ENCODE measurements at regions not wholly inside any gene's neighbourhood (a gene's known extent, or its start where the extent isn't known, plus 50 kb on each side); places are given as distances from the start of the nearest gene placed in this dataset.
"Not testable (repeated sequence)": the region's sequence is repeated elsewhere in the genome, so short reads cannot be mapped to it uniquely, and the experiment has no call there.

GRCh38 chr15:81056304-81056703 lies 55.6 kb downstream of the TLNRD1 start:
- H3K4me3 ChIP-seq: no peak overlapping the region
- no peaks in the 10 kb centered on the region for H3K4me1 ChIP-seq (replicated peaks in 1 of 2)
- WGBS, 10 experiments: 63 to 100% (median 95%) methylated on average over 1 of the region's 1 CpG
- no peak for ATAC-seq (replicated peaks in 6 of 8)
- no peak overlapping the region for H3K27ac ChIP-seq
- in situ Hi-C loops (cut with MboI; ENCODE audit: low pct_unique_long_range_greater_than_20kb in 2 of 9, low sequenced_read_pairs in 9 of 9, unreplicated experiment in 9 of 9): no loop called here

GRCh38 chr15:81060470-81060869 lies 59.7 kb downstream of the TLNRD1 start:
- in situ Hi-C loops (cut with MboI; ENCODE audit: low pct_unique_long_range_greater_than_20kb in 2 of 9, low sequenced_read_pairs in 9 of 9, unreplicated experiment in 9 of 9): no loop called here
- Histone ChIP-seq H3K4me1 (replicated peaks in 1 of 2) (no peaks in the 10 kb centered on the region), H3K4me3 (no peak overlapping the region), H3K27ac (no peak overlapping the region)
- WGBS, 10 experiments: 20 to 100% (median 92%) methylated on average over 1 to 2 of the region's 2 CpGs; no CpG with 5 or more reads in 4 of the 10 experiments
- no peak for ATAC-seq (replicated peaks in 6 of 8)

GRCh38 chr15:81060907-81061306 lies 60.2 kb downstream of the TLNRD1 start:
- ATAC-seq (replicated peaks in 6 of 8): no peak
- no peak overlapping the region for H3K27ac ChIP-seq
- no peaks in the 10 kb centered on the region for H3K4me1 ChIP-seq (replicated peaks in 1 of 2)
- no peak overlapping the region for H3K4me3 ChIP-seq
- 0 to 71% (median 40%) methylated on average over 1 to 2 of the region's 2 CpGs; no CpG with 5 or more reads in 2 of the 10 experiments for WGBS, 10 experiments
- in situ Hi-C loops (cut with MboI; ENCODE audit: low pct_unique_long_range_greater_than_20kb in 2 of 9, low sequenced_read_pairs in 9 of 9, unreplicated experiment in 9 of 9): no loop called here

- peak in 3 of 8 experiments; percentile 25 to 68 (median 32) for ATAC-seq (replicated peaks in 6 of 8)
- Histone ChIP-seq H3K4me3 (no peak overlapping the region), H3K27ac (no peak overlapping the region), H3K4me1 (replicated peaks in 1 of 2) (no peaks in the 10 kb centered on the region)
- 60 to 83% (median 76%) methylated on average over 1 to 5 of the region's 5 CpGs for WGBS, 10 experiments
- in situ Hi-C loops (cut with MboI; ENCODE audit: low pct_unique_long_range_greater_than_20kb in 2 of 9, low sequenced_read_pairs in 9 of 9, unreplicated experiment in 9 of 9): no loop called here
Measured at GRCh38 chr15:81061490-81062253, 60.9 kb downstream of the TLNRD1 start.

GRCh38 chr15:81062937-81063336 lies 62.2 kb downstream of the TLNRD1 start:
- ATAC-seq (replicated peaks in 6 of 8): no peak
- in situ Hi-C loops (cut with MboI; ENCODE audit: low pct_unique_long_range_greater_than_20kb in 2 of 9, low sequenced_read_pairs in 9 of 9, unreplicated experiment in 9 of 9): no loop called here
- no peak overlapping the region for H3K4me3 ChIP-seq
- H3K4me1 ChIP-seq (replicated peaks in 1 of 2): no peaks in the 10 kb centered on the region
- WGBS, 10 experiments: 50 to 100% (median 100%) methylated on average over 1 of the region's 1 CpG; no CpG with 5 or more reads in 3 of the 10 experiments
- H3K27ac ChIP-seq: no peak overlapping the region

- WGBS, 10 experiments: 36 to 100% (median 75%) methylated on average over 1 to 2 of the region's 2 CpGs; no CpG with 5 or more reads in 1 of the 10 experiments
- in situ Hi-C loops (cut with MboI; ENCODE audit: low pct_unique_long_range_greater_than_20kb in 2 of 9, low sequenced_read_pairs in 9 of 9, unreplicated experiment in 9 of 9): no loop called here
- ATAC-seq (replicated peaks in 6 of 8): no peak
Measured at GRCh38 chr15:81064253-81064652, 63.5 kb downstream of the TLNRD1 start.

GRCh38 chr15:81067567-81067966 lies 66.5 kb upstream of the CFAP161 start:
- H3K4me3 ChIP-seq; in situ Hi-C loops (cut with MboI; ENCODE audit: low pct_unique_long_range_greater_than_20kb in 2 of 9, low sequenced_read_pairs in 9 of 9, unreplicated experiment in 9 of 9); ATAC-seq (replicated peaks in 6 of 8); H3K27ac ChIP-seq; H3K4me1 ChIP-seq (replicated peaks in 1 of 2): not testable (repeated sequence)

More at GRCh38 chr15:81064253-81064652, 63.5 kb downstream of the TLNRD1 start:
- Histone ChIP-seq H3K27ac (no peak overlapping the region), H3K4me1 (replicated peaks in 1 of 2) (no peaks in the 10 kb centered on the region), H3K4me3 (no peak overlapping the region)

GRCh38 chr15:81068516-81068915 lies 65.6 kb upstream of the CFAP161 start:
- Histone ChIP-seq H3K4me1 (replicated peaks in 1 of 2) (no peaks in the 10 kb centered on the region), H3K4me3 (no peak overlapping the region), H3K27ac (no peak overlapping the region)
- no peak for ATAC-seq (replicated peaks in 6 of 8)
- in situ Hi-C loops (cut with MboI; ENCODE audit: low pct_unique_long_range_greater_than_20kb in 2 of 9, low sequenced_read_pairs in 9 of 9, unreplicated experiment in 9 of 9): no loop called here
- WGBS, 10 experiments: 63 to 100% (median 86%) methylated on average over 1 to 3 of the region's 4 CpGs; no CpG with 5 or more reads in 1 of the 10 experiments

GRCh38 chr15:81069356-81069755 lies 64.7 kb upstream of the CFAP161 start:
- Histone ChIP-seq H3K4me3 (no peak overlapping the region), H3K27ac (no peak overlapping the region), H3K4me1 (replicated peaks in 1 of 2) (no peaks in the 10 kb centered on the region)
- 56 to 100% (median 81%) methylated on average over 1 to 4 of the region's 5 CpGs; no CpG with 5 or more reads in 3 of the 10 experiments for WGBS, 10 experiments
- ATAC-seq (replicated peaks in 6 of 8): no peak
- in situ Hi-C loops (cut with MboI; ENCODE audit: low pct_unique_long_range_greater_than_20kb in 2 of 9, low sequenced_read_pairs in 9 of 9, unreplicated experiment in 9 of 9): no loop called here

GRCh38 chr15:81069909-81070308 lies 64.2 kb upstream of the CFAP161 start:
- Histone ChIP-seq H3K4me3 (no peak overlapping the region), H3K4me1 (replicated peaks in 1 of 2) (no peaks in the 10 kb centered on the region), H3K27ac (no peak overlapping the region)
- WGBS, 10 experiments: 80 to 95% (median 84%) methylated on average over 1 to 10 of the region's 11 CpGs; no CpG with 5 or more reads in 4 of the 10 experiments
- in situ Hi-C loops (cut with MboI; ENCODE audit: low pct_unique_long_range_greater_than_20kb in 2 of 9, low sequenced_read_pairs in 9 of 9, unreplicated experiment in 9 of 9): no loop called here
- no peak for ATAC-seq (replicated peaks in 6 of 8)

GRCh38 chr15:81071120-81071519 lies 63.0 kb upstream of the CFAP161 start:
- no peaks in the 10 kb centered on the region for H3K4me1 ChIP-seq (replicated peaks in 1 of 2)
- ATAC-seq (replicated peaks in 6 of 8): peak in 2 of 8 experiments; percentile 64 to 87
- in situ Hi-C loops (cut with MboI; ENCODE audit: low pct_unique_long_range_greater_than_20kb in 2 of 9, low sequenced_read_pairs in 9 of 9, unreplicated experiment in 9 of 9): no loop called here
- 0 to 100% (median 60%) methylated on average over 1 of the region's 1 CpG; no CpG with 5 or more reads in 6 of the 10 experiments for WGBS, 10 experiments
- no peak overlapping the region for H3K4me3 ChIP-seq
- H3K27ac ChIP-seq: no peak overlapping the region

GRCh38 chr15:81071705-81072104 lies 62.4 kb upstream of the CFAP161 start:
- Histone ChIP-seq H3K4me1 (replicated peaks in 1 of 2) (no peaks in the 10 kb centered on the region), H3K27ac (no peak overlapping the region), H3K4me3 (no peak overlapping the region)
- in situ Hi-C loops (cut with MboI; ENCODE audit: low pct_unique_long_range_greater_than_20kb in 2 of 9, low sequenced_read_pairs in 9 of 9, unreplicated experiment in 9 of 9): no loop called here
- 67 to 100% (median 94%) methylated on average over 1 to 2 of the region's 2 CpGs; no CpG with 5 or more reads in 2 of the 10 experiments for WGBS, 10 experiments
- no peak for ATAC-seq (replicated peaks in 6 of 8)

- H3K27ac ChIP-seq: no peak overlapping the region
- 35 to 100% (median 87%) methylated on average over 1 to 5 of the region's 5 CpGs; no CpG with 5 or more reads in 2 of the 10 experiments for WGBS, 10 experiments
Measured at GRCh38 chr15:81072551-81072950, 61.5 kb upstream of the CFAP161 start.

GRCh38 chr15:81073801-81074200 lies 60.3 kb upstream of the CFAP161 start:
- Histone ChIP-seq H3K4me1 (replicated peaks in 1 of 2) (no peaks in the 10 kb centered on the region), H3K27ac (no peak overlapping the region), H3K4me3 (no peak overlapping the region)
- in situ Hi-C loops (cut with MboI; ENCODE audit: low pct_unique_long_range_greater_than_20kb in 2 of 9, low sequenced_read_pairs in 9 of 9, unreplicated experiment in 9 of 9): no loop called here
- WGBS, 10 experiments: 43 to 100% (median 76%) methylated on average over 1 of the region's 1 CpG; no CpG with 5 or more reads in 6 of the 10 experiments
- ATAC-seq (replicated peaks in 6 of 8): no peak

More at GRCh38 chr15:81072551-81072950, 61.5 kb upstream of the CFAP161 start:
- Histone ChIP-seq H3K4me3 (no peak overlapping the region), H3K4me1 (replicated peaks in 1 of 2) (no peaks in the 10 kb centered on the region)
- in situ Hi-C loops (cut with MboI; ENCODE audit: low pct_unique_long_range_greater_than_20kb in 2 of 9, low sequenced_read_pairs in 9 of 9, unreplicated experiment in 9 of 9): no loop called here
- ATAC-seq (replicated peaks in 6 of 8): no peak
